ENCODE measurements at regions not wholly inside any gene's neighbourhood (a gene's known extent, or its start where the extent isn't known, plus 50 kb on each side); places are given as distances from the start of the nearest gene placed in this dataset.

GRCh38 chr12:88646824-88647223 is 66.6 kb upstream of the KITLG start:
- TF ChIP-seq, protein P1, sequence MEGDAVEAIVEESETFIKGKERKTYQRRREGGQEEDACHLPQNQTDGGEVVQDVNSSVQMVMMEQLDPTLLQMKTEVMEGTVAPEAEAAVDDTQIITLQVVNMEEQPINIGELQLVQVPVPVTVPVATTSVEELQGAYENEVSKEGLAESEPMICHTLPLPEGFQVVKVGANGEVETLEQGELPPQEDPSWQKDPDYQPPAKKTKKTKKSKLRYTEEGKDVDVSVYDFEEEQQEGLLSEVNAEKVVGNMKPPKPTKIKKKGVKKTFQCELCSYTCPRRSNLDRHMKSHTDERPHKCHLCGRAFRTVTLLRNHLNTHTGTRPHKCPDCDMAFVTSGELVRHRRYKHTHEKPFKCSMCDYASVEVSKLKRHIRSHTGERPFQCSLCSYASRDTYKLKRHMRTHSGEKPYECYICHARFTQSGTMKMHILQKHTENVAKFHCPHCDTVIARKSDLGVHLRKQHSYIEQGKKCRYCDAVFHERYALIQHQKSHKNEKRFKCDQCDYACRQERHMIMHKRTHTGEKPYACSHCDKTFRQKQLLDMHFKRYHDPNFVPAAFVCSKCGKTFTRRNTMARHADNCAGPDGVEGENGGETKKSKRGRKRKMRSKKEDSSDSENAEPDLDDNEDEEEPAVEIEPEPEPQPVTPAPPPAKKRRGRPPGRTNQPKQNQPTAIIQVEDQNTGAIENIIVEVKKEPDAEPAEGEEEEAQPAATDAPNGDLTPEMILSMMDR (optimal IDR thresholded peaks at IDR 0.05 in 1 of 3, IDR thresholded peaks at IDR 0.05 in 1 of 3, conservative IDR thresholded peaks at IDR 0.05 in 1 of 3; ENCODE audit: extremely low read depth in 1 of 3, insufficient read depth in 2 of 3, low read length in 3 of 3): no peak
- TF ChIP-seq EZH2 (IDR thresholded peaks at IDR 0.05; ENCODE audit: low read length): no peak
